SIG-M5 treated with dmso at 0.1 percent for 504 hours (cell line): ENCODE measurements at regions not wholly inside any gene's neighbourhood (a gene's known extent, or its start where the extent isn't known, plus 50 kb on each side); places are given as distances from the start of the nearest gene placed in this dataset.

ENCODE experiments used
- DNase-seq: peaks from one replicate; lab custom pipeline; 2025; ENCODE audit not compliant: unreplicated experiment; lab: John Stamatoyannopoulos, UW

DNA sequence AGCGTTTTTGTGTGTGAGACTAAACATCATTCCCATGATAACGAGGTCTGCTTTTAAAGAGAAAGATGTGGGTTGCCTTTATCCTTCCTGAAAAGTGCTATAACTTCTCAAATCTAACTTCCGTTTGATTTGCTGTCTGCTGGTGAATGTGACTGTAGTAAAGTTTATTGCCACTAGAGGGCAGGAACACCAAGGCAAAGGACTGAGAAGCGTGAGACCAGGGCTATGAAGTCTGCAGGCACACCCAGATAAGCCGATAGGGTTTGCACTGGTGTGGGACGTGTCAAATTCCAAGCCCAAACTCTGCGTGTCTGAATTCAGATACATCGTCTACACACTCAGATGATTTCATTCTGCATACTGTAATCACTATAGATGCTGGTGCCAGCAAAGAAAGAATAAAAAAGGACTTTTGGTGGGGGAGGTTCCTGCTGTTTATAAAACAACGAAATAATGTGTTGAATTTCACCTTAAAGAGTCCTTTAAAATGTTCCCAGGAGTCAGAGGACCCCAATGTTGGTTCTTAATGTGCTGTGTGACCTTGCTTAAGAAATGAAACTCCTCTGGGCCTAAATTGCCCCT, 87.2 kb downstream of the PTTG1 start:
- DNase-seq = peak; percentile 91

DNA sequence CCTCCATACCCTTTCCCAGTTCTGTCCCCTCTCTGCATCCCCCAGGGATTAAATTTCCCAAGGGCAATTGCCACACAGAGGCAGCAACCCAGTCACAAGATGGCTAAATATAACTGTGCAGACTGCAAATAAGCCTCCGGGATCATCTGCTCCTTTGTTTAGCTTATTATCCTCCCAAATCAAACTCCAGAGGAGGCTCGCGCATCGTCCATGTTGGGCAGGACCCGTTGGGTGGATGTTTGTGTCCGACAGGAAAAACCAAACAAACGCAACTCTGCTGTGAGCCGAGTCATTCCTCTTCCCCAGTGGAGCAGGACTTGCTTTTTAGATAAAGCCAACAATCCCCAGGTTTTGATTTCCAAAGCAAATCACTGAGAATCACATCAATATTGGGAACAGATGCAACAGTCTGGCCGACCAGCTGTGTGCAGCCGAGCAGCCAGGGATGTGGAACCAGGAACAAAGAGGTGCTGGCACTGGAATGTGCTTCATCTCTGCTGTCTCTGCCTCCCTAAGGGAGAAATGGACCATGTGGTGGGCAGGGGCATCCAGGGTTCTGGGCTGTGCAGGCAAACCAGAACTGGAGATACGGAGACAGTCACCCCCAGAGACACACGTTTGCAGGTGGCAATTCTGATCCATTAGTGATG, 89.8 kb downstream of the PTTG1 start:
- DNase-seq = no peak
